ENCODE measurements at regions not wholly inside any gene's neighbourhood (a gene's known extent, or its start where the extent isn't known, plus 50 kb on each side); places are given as distances from the start of the nearest gene placed in this dataset.

- TF ChIP-seq, protein P1, sequence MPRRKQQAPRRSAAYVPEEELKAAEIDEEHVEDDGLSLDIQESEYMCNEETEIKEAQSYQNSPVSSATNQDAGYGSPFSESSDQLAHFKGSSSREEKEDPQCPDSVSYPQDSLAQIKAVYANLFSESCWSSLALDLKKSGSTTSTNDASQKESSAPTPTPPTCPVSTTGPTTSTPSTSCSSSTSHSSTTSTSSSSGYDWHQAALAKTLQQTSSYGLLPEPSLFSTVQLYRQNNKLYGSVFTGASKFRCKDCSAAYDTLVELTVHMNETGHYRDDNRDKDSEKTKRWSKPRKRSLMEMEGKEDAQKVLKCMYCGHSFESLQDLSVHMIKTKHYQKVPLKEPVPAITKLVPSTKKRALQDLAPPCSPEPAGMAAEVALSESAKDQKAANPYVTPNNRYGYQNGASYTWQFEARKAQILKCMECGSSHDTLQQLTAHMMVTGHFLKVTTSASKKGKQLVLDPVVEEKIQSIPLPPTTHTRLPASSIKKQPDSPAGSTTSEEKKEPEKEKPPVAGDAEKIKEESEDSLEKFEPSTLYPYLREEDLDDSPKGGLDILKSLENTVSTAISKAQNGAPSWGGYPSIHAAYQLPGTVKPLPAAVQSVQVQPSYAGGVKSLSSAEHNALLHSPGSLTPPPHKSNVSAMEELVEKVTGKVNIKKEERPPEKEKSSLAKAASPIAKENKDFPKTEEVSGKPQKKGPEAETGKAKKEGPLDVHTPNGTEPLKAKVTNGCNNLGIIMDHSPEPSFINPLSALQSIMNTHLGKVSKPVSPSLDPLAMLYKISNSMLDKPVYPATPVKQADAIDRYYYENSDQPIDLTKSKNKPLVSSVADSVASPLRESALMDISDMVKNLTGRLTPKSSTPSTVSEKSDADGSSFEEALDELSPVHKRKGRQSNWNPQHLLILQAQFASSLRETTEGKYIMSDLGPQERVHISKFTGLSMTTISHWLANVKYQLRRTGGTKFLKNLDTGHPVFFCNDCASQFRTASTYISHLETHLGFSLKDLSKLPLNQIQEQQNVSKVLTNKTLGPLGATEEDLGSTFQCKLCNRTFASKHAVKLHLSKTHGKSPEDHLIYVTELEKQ (tag by site-specific recombination; IDR thresholded peaks at IDR 0.05; ENCODE audit: borderline replicate concordance), result no peak
- TF ChIP-seq ZEB2 (tag by site-specific recombination; IDR thresholded peaks at IDR 0.05) (peak; percentile 53; the same call in 1 of the 2 replicates), HOXC10 (CRISPR knock-in tag; IDR thresholded peaks at IDR 0.05) (no peak), ZNF549 (tag by site-specific recombination; IDR thresholded peaks at IDR 0.05) (no peak), ZNF37A (tag by site-specific recombination; IDR thresholded peaks at IDR 0.05) (no peak), ELK4 (IDR thresholded peaks at IDR 0.05; ENCODE audit: borderline replicate concordance, low read depth, low read length) (peak; percentile 94), ZNF561 (tag by site-specific recombination; IDR thresholded peaks at IDR 0.05; ENCODE audit: borderline replicate concordance) (no peak), ZNF521 (tag by site-specific recombination; IDR thresholded peaks at IDR 0.05) (no peak), ZNF280D (tag by site-specific recombination; IDR thresholded peaks at IDR 0.05) (no peak), ZBTB1 (tag by site-specific recombination; IDR thresholded peaks at IDR 0.05) (no peak), ZNF302 (tag by site-specific recombination; IDR thresholded peaks at IDR 0.05; ENCODE audit: low read depth) (no peak), ZSCAN30 (tag by site-specific recombination; IDR thresholded peaks at IDR 0.05) (no peak; the same call in 1 of the 2 replicates), ZNF768 (tag by site-specific recombination; IDR thresholded peaks at IDR 0.05) (no peak), ZXDB (tag by site-specific recombination; IDR thresholded peaks at IDR 0.05) (peak; percentile 75), ZNF670 (tag by site-specific recombination; IDR thresholded peaks at IDR 0.05; ENCODE audit: low read depth) (no peak), TCF7L2 (IDR thresholded peaks at IDR 0.05; ENCODE audit: borderline replicate concordance, low read depth, low read length) (no peak), ZSCAN16 (tag by site-specific recombination; IDR thresholded peaks at IDR 0.05) (no peak), SALL2 (tag by site-specific recombination; IDR thresholded peaks at IDR 0.05; ENCODE audit: borderline replicate concordance) (no peak), ZNF629 (tag by site-specific recombination; IDR thresholded peaks at IDR 0.05) (peak; percentile 85), ZNF311 (tag by site-specific recombination; IDR thresholded peaks at IDR 0.05; ENCODE audit: borderline replicate concordance) (no peak), ZNF626 (tag by site-specific recombination; IDR thresholded peaks at IDR 0.05) (no peak), ZNF624 (tag by site-specific recombination; IDR thresholded peaks at IDR 0.05) (no peak), ZNF114 (tag by site-specific recombination; IDR thresholded peaks at IDR 0.05) (no peak), OVOL3 (tag by site-specific recombination; IDR thresholded peaks at IDR 0.05) (no peak), ZNF623 (tag by site-specific recombination; IDR thresholded peaks at IDR 0.05) (no peak), GFI1B (tag by site-specific recombination; IDR thresholded peaks at IDR 0.05) (no peak), ZNF292 (tag by site-specific recombination; IDR thresholded peaks at IDR 0.05; ENCODE audit: borderline replicate concordance, low read depth) (no peak), ZBTB8A (tag by site-specific recombination; IDR thresholded peaks at IDR 0.05) (peak; percentile 42)
- TF ChIP-seq, protein P2, sequence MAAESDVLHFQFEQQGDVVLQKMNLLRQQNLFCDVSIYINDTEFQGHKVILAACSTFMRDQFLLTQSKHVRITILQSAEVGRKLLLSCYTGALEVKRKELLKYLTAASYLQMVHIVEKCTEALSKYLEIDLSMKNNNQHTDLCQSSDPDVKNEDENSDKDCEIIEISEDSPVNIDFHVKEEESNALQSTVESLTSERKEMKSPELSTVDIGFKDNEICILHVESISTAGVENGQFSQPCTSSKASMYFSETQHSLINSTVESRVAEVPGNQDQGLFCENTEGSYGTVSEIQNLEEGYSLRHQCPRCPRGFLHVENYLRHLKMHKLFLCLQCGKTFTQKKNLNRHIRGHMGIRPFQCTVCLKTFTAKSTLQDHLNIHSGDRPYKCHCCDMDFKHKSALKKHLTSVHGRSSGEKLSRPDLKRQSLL (tag by site-specific recombination; IDR thresholded peaks at IDR 0.05), result no peak
These were observed 52.2 kb upstream of the SEC14L1 start (continued) for GRCh38 chr17:77088455-77089123.

Measured in HEK293 (cell line).